Memory B cell (primary cell): ENCODE measurements at regions not wholly inside any gene's neighbourhood (a gene's known extent, or its start where the extent isn't known, plus 50 kb on each side); places are given as distances from the start of the nearest gene placed in this dataset.

Experiments
- ATAC-seq: fragments of 150-1000 bp; cut with Tn5 transposase; 2 replicates; pipeline ENCODE4 v1.10.0; 2021; ENCODE audit warnings: low read depth, mild to moderate bottlenecking, moderate library complexity
- DNase-seq, 2 donors: peaks; one replicate each; pipeline ENCODE4 v3.0.0; 2022; ENCODE audit warnings: low spot score in 2 of 2
- H3K27ac Mint-ChIP-seq: one replicate; pipeline ENCODE4 v1.8.0; 2022; ENCODE audit warnings: mild to moderate bottlenecking, moderate library complexity, mixed read lengths
- H3K27me3 Mint-ChIP-seq: one replicate; pipeline ENCODE4 v1.8.0; 2022; ENCODE audit warnings: mixed read lengths
- H3K36me3 Mint-ChIP-seq: one replicate; pipeline ENCODE4 v1.8.0; 2022; ENCODE audit warnings: mild to moderate bottlenecking, mixed read lengths
- H3K4me1 Mint-ChIP-seq: one replicate; pipeline ENCODE4 v1.8.0; 2022; ENCODE audit warnings: mixed read lengths
- H3K4me3 Mint-ChIP-seq: one replicate; pipeline ENCODE4 v1.8.0; 2022; ENCODE audit warnings: mild to moderate bottlenecking, moderate library complexity, mixed read lengths
- H3K9me3 Mint-ChIP-seq: one replicate; pipeline ENCODE4 v1.8.0; 2022; ENCODE audit warnings: mixed read lengths

GRCh38 chr13:44022196-44022595 is 142.5 kb downstream of the LACC1 start:
- Mint-ChIP-seq H3K9me3 (no peaks in the 10 kb centered on the region), H3K27me3 (peaks cover 11% of the 10 kb centered on the region), H3K27ac (no peak overlapping the region)

GRCh38 chr13:44024167-44024845 is 144.6 kb downstream of the LACC1 start:
- peaks cover 5% of the 10 kb centered on the region for H3K27me3 Mint-ChIP-seq

More at GRCh38 chr13:44022196-44022595, 142.5 kb downstream of the LACC1 start:
- H3K4me3 Mint-ChIP-seq, result no peak overlapping the region
- H3K36me3 Mint-ChIP-seq, result no peaks in the 10 kb centered on the region
- ATAC-seq, result no peak
- H3K4me1 Mint-ChIP-seq, result peaks cover 9% of the 10 kb centered on the region
- DNase-seq, result no peak

GRCh38 chr13:44024846-44025195 is 145.1 kb downstream of the LACC1 start:
- H3K36me3 Mint-ChIP-seq, result no peaks in the 10 kb centered on the region
- peaks cover 5% of the 10 kb centered on the region for H3K27me3 Mint-ChIP-seq
- DNase-seq, result no peak

More at GRCh38 chr13:44024167-44024845, 144.6 kb downstream of the LACC1 start:
- no peaks in the 10 kb centered on the region for H3K9me3 Mint-ChIP-seq
- no peaks in the 10 kb centered on the region for H3K4me1 Mint-ChIP-seq
- H3K27ac Mint-ChIP-seq, result no peak overlapping the region
- H3K4me3 Mint-ChIP-seq, result no peak overlapping the region
- H3K36me3 Mint-ChIP-seq, result no peaks in the 10 kb centered on the region
- no peak for DNase-seq
- ATAC-seq, result no peak

DNA sequence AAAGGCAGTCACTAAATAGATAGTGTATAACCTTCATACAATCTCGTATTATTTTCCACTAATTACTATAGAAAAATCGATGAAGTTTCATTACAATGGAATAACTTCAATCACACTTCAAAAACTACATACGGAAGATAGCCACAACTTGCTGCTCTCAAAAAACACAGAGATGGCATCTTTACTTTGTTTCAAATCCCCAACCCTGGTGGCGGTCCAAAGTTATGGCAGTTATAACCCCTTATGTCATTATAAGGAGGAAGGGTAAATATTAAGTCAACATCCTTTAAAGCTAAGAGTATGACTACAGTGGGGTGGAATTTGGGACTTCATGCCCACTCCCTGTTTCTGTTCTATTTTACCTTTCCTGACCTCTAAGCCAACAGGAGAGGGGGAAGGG is 146.5 kb downstream of the LACC1 start:
- ATAC-seq, result no peak
- no peak overlapping the region for H3K27ac Mint-ChIP-seq
- H3K27me3 Mint-ChIP-seq, result peaks cover 7% of the 10 kb centered on the region
- no peak overlapping the region for H3K4me3 Mint-ChIP-seq
- H3K36me3 Mint-ChIP-seq, result no peaks in the 10 kb centered on the region
- no peaks in the 10 kb centered on the region for H3K4me1 Mint-ChIP-seq
- DNase-seq, result no peak
- H3K9me3 Mint-ChIP-seq, result no peaks in the 10 kb centered on the region

More at GRCh38 chr13:44024846-44025195, 145.1 kb downstream of the LACC1 start:
- no peaks in the 10 kb centered on the region for H3K4me1 Mint-ChIP-seq
- no peak overlapping the region for H3K27ac Mint-ChIP-seq
- no peaks in the 10 kb centered on the region for H3K9me3 Mint-ChIP-seq
- ATAC-seq, result no peak
- no peak overlapping the region for H3K4me3 Mint-ChIP-seq

DNA sequence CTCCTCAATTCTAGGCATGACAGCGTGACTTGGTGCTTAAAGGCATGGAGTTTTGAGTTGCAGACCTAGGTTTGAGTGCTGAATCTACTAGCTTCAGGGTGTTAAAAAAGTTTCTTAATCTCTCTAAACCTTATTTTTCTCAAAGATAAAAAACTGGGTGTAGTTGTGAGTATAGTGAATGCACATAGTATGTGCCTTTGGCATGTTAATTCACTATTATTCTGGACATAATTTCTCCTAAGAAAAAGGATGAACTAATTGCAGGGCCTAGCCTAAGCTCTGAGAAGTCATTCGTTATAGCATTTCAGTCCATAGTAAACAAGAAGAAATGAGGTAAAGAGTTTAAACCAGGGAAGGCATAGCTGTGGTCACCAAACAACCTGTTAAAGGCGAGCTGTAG is 149.0 kb downstream of the LACC1 start:
- no peak overlapping the region for H3K27ac Mint-ChIP-seq
- no peak for ATAC-seq
- no peak for DNase-seq
- H3K27me3 Mint-ChIP-seq, result peaks cover 3% of the 10 kb centered on the region
- no peaks in the 10 kb centered on the region for H3K4me1 Mint-ChIP-seq
- no peak overlapping the region for H3K4me3 Mint-ChIP-seq
- H3K36me3 Mint-ChIP-seq, result no peaks in the 10 kb centered on the region
- H3K9me3 Mint-ChIP-seq, result no peaks in the 10 kb centered on the region

- H3K4me3 Mint-ChIP-seq, result no peak overlapping the region
- no peak overlapping the region for H3K27ac Mint-ChIP-seq
- no peak for DNase-seq
- peaks cover 9% of the 10 kb centered on the region for H3K27me3 Mint-ChIP-seq
- H3K4me1 Mint-ChIP-seq, result no peaks in the 10 kb centered on the region
- H3K36me3 Mint-ChIP-seq, result no peaks in the 10 kb centered on the region
- H3K9me3 Mint-ChIP-seq, result peaks cover 5% of the 10 kb centered on the region
- no peak for ATAC-seq
Measured at GRCh38 chr13:44030615-44031014, 150.9 kb downstream of the LACC1 start.

DNA sequence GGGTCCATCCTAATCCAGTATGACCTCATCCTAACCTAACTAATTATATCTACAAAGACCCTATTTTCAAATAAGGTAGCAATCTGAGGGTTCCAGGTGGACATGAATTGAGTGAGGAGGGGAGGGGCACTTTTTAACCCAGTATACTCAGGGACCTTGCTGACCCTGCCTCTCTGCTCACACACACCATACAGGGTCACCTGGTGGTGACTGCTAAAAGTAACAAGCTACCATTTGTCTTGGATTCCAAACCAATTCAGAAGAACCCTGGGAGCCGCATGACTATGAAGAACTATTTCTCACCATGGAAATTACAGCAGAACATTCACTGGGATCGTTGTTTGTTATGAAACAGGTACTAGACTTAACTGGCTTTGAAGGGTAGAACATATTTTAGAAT is 151.9 kb downstream of the LACC1 start:
- DNase-seq (no peak), ATAC-seq (no peak)
- Mint-ChIP-seq H3K27me3 (peaks cover 7% of the 10 kb centered on the region), H3K4me1 (no peaks in the 10 kb centered on the region), H3K9me3 (peaks cover 5% of the 10 kb centered on the region), H3K4me3 (no peak overlapping the region), H3K36me3 (no peaks in the 10 kb centered on the region), H3K27ac (no peak overlapping the region)

DNA sequence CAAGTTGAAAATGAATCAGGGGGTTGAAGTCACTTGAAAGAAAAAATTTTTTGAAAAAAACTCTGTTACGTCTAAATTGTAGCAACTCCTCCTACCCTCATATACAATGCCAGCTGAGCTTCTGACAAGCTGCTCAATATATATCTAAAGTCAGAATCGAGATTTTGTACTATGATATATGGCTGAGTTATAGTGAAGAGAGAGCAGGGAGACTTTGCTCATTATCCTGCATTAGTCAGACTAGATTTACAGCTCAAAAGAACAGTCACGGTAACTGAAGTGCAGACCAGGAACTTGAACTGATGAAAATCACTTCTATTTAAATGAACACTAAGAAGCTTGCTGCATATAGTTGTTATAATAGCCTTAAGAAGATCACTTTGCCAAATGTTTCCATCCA is 153.1 kb downstream of the LACC1 start:
- Mint-ChIP-seq H3K4me3 (no peak overlapping the region), H3K4me1 (no peaks in the 10 kb centered on the region), H3K27ac (no peak overlapping the region), H3K36me3 (no peaks in the 10 kb centered on the region), H3K9me3 (peaks cover 5% of the 10 kb centered on the region), H3K27me3 (peaks cover 7% of the 10 kb centered on the region)
- ATAC-seq, result no peak
- DNase-seq, result no peak

GRCh38 chr13:44035400-44035799 is 155.7 kb downstream of the LACC1 start:
- H3K36me3 Mint-ChIP-seq, result no peaks in the 10 kb centered on the region
- ATAC-seq (no peak), DNase-seq (no peak)
- no peak overlapping the region for H3K4me3 Mint-ChIP-seq
- peaks cover 5% of the 10 kb centered on the region for H3K9me3 Mint-ChIP-seq
- peaks cover 7% of the 10 kb centered on the region for H3K27me3 Mint-ChIP-seq
- no peak overlapping the region for H3K27ac Mint-ChIP-seq
- no peaks in the 10 kb centered on the region for H3K4me1 Mint-ChIP-seq

DNA sequence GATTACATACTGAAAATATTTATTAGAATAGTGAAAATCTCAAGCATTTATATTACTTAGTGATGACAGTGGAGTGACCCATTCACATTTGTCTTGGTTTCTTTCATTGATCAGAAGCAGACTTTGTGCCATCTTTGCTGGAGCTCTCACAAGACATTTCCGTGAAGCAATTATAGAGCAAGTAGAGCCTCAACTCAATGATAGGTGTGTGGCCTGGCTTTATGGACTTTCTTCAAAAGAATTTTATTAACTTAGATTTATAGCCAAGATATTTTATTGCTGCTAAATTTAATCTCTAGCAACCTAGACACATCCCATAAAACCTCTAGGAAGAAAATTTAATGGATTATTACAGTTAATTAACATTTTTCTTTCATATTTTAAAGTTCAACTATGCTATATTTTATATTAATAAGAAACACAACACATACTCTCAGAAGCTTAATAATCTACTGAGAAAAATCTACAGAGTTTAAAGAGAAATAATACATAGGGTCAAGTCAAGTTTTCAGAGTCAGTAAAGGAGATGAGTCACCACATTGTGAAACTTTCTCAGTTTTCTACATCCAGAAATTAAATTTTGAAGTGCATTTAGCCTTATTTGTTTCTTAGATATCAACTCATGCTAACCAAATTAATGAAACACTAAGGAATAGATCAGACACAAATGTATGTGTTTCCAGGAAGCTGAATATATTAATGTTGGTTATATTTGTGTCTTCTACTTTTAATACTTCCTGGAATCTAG is 160.5 kb downstream of the LACC1 start:
- Mint-ChIP-seq H3K4me1 (no peaks in the 10 kb centered on the region), H3K27ac (no peak overlapping the region), H3K27me3 (peaks cover 7% of the 10 kb centered on the region), H3K36me3 (no peaks in the 10 kb centered on the region), H3K4me3 (no peak overlapping the region), H3K9me3 (peaks cover 3% of the 10 kb centered on the region)
- DNase-seq, result no peak
- ATAC-seq, result no peak

DNA sequence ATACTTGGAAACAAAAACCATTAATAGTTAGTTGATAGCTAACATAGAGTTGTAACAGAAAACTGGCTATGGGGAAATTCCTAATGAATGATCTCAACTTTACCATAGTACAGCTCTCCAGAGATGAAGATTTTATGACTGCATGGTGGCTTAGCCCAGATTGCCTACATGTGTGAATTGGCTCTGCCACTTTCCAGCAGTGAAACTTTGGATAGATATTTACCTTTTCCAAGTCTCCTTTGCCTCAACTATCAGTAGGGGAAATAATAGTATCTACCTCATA is 161.1 kb downstream of the LACC1 start:
- Mint-ChIP-seq H3K9me3 (no peaks in the 10 kb centered on the region), H3K36me3 (no peaks in the 10 kb centered on the region), H3K4me1 (no peaks in the 10 kb centered on the region), H3K27me3 (peaks cover 7% of the 10 kb centered on the region), H3K4me3 (no peak overlapping the region), H3K27ac (no peak overlapping the region)
- DNase-seq (no peak), ATAC-seq (no peak)

- H3K36me3 Mint-ChIP-seq, result no peaks in the 10 kb centered on the region
- no peak overlapping the region for H3K4me3 Mint-ChIP-seq
- ATAC-seq, result no peak
- peaks cover 20% of the 10 kb centered on the region for H3K27me3 Mint-ChIP-seq
- H3K27ac Mint-ChIP-seq, result no peak overlapping the region
- DNase-seq, result no peak
- no peaks in the 10 kb centered on the region for H3K9me3 Mint-ChIP-seq
- no peaks in the 10 kb centered on the region for H3K4me1 Mint-ChIP-seq
Measured at GRCh38 chr13:44044547-44045179, 165.0 kb downstream of the LACC1 start.

GRCh38 chr13:44045180-44045562 is 165.5 kb downstream of the LACC1 start:
- Mint-ChIP-seq H3K4me3 (no peak overlapping the region), H3K27ac (no peak overlapping the region), H3K27me3 (peaks cover 20% of the 10 kb centered on the region), H3K36me3 (no peaks in the 10 kb centered on the region), H3K9me3 (no peaks in the 10 kb centered on the region), H3K4me1 (no peaks in the 10 kb centered on the region)
- ATAC-seq, result no peak
- no peak for DNase-seq

DNA sequence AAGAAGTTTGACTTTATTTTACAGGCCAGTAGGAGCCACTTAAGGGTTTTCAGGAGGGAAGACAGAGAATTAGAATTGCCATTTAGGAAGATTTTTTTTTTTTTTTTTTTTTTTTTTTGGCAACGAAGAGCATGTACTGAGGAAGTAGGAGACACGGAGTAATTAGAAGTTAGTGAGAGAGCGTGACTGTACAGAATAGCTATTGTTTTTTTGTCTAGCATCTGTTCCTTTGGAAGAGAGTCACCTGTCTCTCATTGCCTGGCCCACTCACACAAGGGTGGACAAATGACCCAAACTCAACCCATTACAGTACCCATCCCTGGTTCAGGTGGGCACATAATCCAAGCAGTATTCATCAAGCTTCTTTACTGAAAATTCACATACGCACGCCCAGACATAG is 166.7 kb downstream of the LACC1 start:
- no peaks in the 10 kb centered on the region for H3K36me3 Mint-ChIP-seq
- H3K27ac Mint-ChIP-seq, result no peak overlapping the region
- ATAC-seq (no peak), DNase-seq (no peak)
- no peaks in the 10 kb centered on the region for H3K4me1 Mint-ChIP-seq
- H3K4me3 Mint-ChIP-seq, result no peak overlapping the region
- H3K9me3 Mint-ChIP-seq, result no peaks in the 10 kb centered on the region
- peaks cover 18% of the 10 kb centered on the region for H3K27me3 Mint-ChIP-seq

GRCh38 chr13:44048326-44048725 is 168.6 kb downstream of the LACC1 start:
- H3K9me3 Mint-ChIP-seq, result no peaks in the 10 kb centered on the region
- no peak overlapping the region for H3K4me3 Mint-ChIP-seq
- H3K27ac Mint-ChIP-seq, result no peak overlapping the region
- ATAC-seq (no peak), DNase-seq (no peak)
- peaks cover 21% of the 10 kb centered on the region for H3K27me3 Mint-ChIP-seq
- no peaks in the 10 kb centered on the region for H3K36me3 Mint-ChIP-seq
- H3K4me1 Mint-ChIP-seq, result no peaks in the 10 kb centered on the region
